ENCODE measurements at regions not wholly inside any gene's neighbourhood (a gene's known extent, or its start where the extent isn't known, plus 50 kb on each side); places are given as distances from the start of the nearest gene placed in this dataset.

DNA sequence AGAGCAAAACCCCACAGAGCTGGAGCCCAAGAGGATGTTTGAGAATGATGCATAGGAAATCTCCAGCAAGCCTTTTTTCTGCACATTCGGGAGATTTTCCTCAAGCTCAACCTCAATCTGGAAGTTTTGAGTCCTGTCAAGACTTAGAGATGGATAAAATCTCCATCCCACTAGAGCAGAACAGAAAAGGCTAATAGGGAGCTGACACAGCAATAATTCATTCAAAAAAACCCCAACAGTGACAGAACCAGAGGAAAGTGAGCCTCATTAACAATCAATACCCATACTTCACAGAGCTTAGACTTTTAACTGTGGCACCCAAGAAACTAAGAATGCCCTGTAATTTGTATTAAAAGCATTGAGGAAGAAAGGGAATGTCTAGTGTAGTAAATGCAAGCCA is 115.9 kb upstream of the BDNF start:
- no peak overlapping the region for H3K27ac ChIP-seq (ENCODE audit: low read length)
- in situ Hi-C loops (cut with HindIII; ENCODE audit: low pct_unique_long_range_greater_than_20kb, low sequenced_read_pairs) = no loop called here
- H3K4me3 ChIP-seq (ENCODE audit: low read depth in 2 of 2, low read length in 2 of 2) = no peak overlapping the region
- DNase-seq (ENCODE audit: low read depth, low spot score) = no peak
- no peaks in the 10 kb centered on the region for H3K4me1 ChIP-seq (ENCODE audit: control insufficient read depth, insufficient read depth, low read length)
- no TSS peak for BruUV-seq (replicated peaks)
- TF ChIP-seq, protein P1, sequence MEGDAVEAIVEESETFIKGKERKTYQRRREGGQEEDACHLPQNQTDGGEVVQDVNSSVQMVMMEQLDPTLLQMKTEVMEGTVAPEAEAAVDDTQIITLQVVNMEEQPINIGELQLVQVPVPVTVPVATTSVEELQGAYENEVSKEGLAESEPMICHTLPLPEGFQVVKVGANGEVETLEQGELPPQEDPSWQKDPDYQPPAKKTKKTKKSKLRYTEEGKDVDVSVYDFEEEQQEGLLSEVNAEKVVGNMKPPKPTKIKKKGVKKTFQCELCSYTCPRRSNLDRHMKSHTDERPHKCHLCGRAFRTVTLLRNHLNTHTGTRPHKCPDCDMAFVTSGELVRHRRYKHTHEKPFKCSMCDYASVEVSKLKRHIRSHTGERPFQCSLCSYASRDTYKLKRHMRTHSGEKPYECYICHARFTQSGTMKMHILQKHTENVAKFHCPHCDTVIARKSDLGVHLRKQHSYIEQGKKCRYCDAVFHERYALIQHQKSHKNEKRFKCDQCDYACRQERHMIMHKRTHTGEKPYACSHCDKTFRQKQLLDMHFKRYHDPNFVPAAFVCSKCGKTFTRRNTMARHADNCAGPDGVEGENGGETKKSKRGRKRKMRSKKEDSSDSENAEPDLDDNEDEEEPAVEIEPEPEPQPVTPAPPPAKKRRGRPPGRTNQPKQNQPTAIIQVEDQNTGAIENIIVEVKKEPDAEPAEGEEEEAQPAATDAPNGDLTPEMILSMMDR (IDR thresholded peaks at IDR 0.05) = no peak
- TF ChIP-seq TCF7L2 (IDR thresholded peaks at IDR 0.05; ENCODE audit: low read depth, low read length) (no peak), POLR2AphosphoS5 (IDR thresholded peaks at IDR 0.05; ENCODE audit: low read depth, low read length) (no peak), SIN3A (IDR thresholded peaks at IDR 0.05; ENCODE audit: borderline replicate concordance, insufficient read depth, low read depth, low read length) (no peak)
- TF ChIP-seq, protein P2, sequence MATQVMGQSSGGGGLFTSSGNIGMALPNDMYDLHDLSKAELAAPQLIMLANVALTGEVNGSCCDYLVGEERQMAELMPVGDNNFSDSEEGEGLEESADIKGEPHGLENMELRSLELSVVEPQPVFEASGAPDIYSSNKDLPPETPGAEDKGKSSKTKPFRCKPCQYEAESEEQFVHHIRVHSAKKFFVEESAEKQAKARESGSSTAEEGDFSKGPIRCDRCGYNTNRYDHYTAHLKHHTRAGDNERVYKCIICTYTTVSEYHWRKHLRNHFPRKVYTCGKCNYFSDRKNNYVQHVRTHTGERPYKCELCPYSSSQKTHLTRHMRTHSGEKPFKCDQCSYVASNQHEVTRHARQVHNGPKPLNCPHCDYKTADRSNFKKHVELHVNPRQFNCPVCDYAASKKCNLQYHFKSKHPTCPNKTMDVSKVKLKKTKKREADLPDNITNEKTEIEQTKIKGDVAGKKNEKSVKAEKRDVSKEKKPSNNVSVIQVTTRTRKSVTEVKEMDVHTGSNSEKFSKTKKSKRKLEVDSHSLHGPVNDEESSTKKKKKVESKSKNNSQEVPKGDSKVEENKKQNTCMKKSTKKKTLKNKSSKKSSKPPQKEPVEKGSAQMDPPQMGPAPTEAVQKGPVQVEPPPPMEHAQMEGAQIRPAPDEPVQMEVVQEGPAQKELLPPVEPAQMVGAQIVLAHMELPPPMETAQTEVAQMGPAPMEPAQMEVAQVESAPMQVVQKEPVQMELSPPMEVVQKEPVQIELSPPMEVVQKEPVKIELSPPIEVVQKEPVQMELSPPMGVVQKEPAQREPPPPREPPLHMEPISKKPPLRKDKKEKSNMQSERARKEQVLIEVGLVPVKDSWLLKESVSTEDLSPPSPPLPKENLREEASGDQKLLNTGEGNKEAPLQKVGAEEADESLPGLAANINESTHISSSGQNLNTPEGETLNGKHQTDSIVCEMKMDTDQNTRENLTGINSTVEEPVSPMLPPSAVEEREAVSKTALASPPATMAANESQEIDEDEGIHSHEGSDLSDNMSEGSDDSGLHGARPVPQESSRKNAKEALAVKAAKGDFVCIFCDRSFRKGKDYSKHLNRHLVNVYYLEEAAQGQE (IDR thresholded peaks at IDR 0.05; ENCODE audit: insufficient read depth in 1 of 2, low read depth in 2 of 2, low read length in 1 of 2) = no peak
- H3K27me3 ChIP-seq (ENCODE audit: control insufficient read depth, insufficient read depth, low read length) = no peaks in the 10 kb centered on the region
- intact Hi-C loops (cut with micrococcal nuclease; ENCODE audit: unreplicated experiment) = no loop called here
- CTCF ChIA-PET = no interaction called here
- H3K9me3 ChIP-seq (ENCODE audit: control insufficient read depth, insufficient read depth, low read depth, low read length) = no peaks in the 10 kb centered on the region
- H3K36me3 ChIP-seq (ENCODE audit: control insufficient read depth, insufficient read depth, low read length) = no peaks in the 10 kb centered on the region
- no peak for ATAC-seq
- POLR2A ChIA-PET = no interaction called here

DNA sequence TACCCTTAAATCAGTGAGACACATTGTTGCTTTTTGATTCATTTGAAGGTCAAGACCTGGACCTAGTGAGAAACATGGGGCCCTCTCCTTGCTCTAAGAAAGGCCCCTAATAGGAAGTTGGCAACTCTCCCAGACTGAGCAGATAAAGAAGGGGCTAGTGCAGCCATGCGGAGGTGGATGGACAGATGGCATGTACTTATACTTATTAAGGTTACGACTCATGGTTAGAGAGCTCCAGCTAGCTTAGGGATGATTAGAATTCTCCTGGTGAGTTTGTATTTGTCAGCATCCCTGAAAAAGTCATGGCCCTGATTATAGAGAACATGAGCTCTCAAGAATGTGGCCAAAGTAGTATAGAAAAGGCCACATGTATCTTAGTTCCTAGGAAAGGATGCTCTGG is 112.1 kb upstream of the BDNF start:
- no peaks in the 10 kb centered on the region for H3K27me3 ChIP-seq (ENCODE audit: control insufficient read depth, insufficient read depth, low read length)
- in situ Hi-C loops (cut with HindIII; ENCODE audit: low pct_unique_long_range_greater_than_20kb, low sequenced_read_pairs) = no loop called here
- no peak overlapping the region for H3K4me3 ChIP-seq (ENCODE audit: low read depth in 2 of 2, low read length in 2 of 2)
- H3K4me1 ChIP-seq (ENCODE audit: control insufficient read depth, insufficient read depth, low read length) = no peaks in the 10 kb centered on the region
- no peak for TF ChIP-seq TCF7L2 (IDR thresholded peaks at IDR 0.05; ENCODE audit: low read depth, low read length)
- no peak for TF ChIP-seq POLR2AphosphoS5 (IDR thresholded peaks at IDR 0.05; ENCODE audit: low read depth, low read length)
- TF ChIP-seq SIN3A (IDR thresholded peaks at IDR 0.05; ENCODE audit: borderline replicate concordance, insufficient read depth, low read depth, low read length) = no peak
- TF ChIP-seq, protein P1 (IDR thresholded peaks at IDR 0.05) = no peak
- TF ChIP-seq, protein P2 (IDR thresholded peaks at IDR 0.05; ENCODE audit: insufficient read depth in 1 of 2, low read depth in 2 of 2, low read length in 1 of 2) = no peak
- ChIA-PET CTCF (no interaction called here), POLR2A (no interaction called here)
- no peak for DNase-seq (ENCODE audit: low read depth, low spot score)
- H3K9me3 ChIP-seq (ENCODE audit: control insufficient read depth, insufficient read depth, low read depth, low read length) = no peaks in the 10 kb centered on the region
- intact Hi-C loops (cut with micrococcal nuclease; ENCODE audit: unreplicated experiment) = no loop called here
- H3K27ac ChIP-seq (ENCODE audit: low read length) = no peak overlapping the region
- no TSS peak for BruUV-seq (replicated peaks)
- H3K36me3 ChIP-seq (ENCODE audit: control insufficient read depth, insufficient read depth, low read length) = no peaks in the 10 kb centered on the region
- no peak for ATAC-seq
